Sciatic nerve (tissue), 2 donors: ENCODE measurements at regions not wholly inside any gene's neighbourhood (a gene's known extent, or its start where the extent isn't known, plus 50 kb on each side); places are given as distances from the start of the nearest gene placed in this dataset.

Experiments used
- ATAC-seq: fragments of 200-7000 bp; cut with Tn5 transposase; one replicate; pipeline ENCODE4 v1.9.1; 2020; ENCODE audit warnings: mild to moderate bottlenecking, moderate library complexity
- DNase-seq: peaks from one replicate; pipeline ENCODE4 v3.0.0-alpha.2; 2020; ENCODE audit warnings: low spot score
- intact Hi-C: fragments of 100-400 bp; cut with DNase I; formaldehyde crosslinking; loops from one replicate; pipeline ENCODE4 v1.14.2; 2022
- donor health status: DM: no; HTN: no; CAD: no.
- donor health status: DM: no; HTN: no; CAD: no.

DNA sequence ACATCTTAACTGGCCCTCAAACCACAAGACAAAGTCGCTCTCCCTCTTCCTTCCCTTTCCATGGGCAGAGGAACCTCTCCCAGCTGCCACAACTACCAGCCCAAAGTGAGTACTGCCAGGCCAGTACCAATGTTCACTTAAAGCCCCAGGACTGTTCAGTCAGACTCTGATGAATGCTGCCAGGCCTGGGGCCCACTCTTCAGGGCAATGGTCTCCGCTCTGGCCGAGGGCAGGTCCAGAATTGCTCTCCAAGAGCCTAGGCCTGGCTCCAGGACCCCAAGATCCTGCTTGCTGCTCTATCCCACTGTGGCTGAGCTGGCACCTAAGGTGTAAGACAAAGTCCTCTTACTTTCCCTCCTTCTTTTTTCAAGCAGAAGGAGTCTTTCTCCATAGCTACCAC, 790.9 kb downstream of the KLHL13 start:
- intact Hi-C loops, result no loop called here
- DNase-seq, result no peak
- no peak for ATAC-seq

DNA sequence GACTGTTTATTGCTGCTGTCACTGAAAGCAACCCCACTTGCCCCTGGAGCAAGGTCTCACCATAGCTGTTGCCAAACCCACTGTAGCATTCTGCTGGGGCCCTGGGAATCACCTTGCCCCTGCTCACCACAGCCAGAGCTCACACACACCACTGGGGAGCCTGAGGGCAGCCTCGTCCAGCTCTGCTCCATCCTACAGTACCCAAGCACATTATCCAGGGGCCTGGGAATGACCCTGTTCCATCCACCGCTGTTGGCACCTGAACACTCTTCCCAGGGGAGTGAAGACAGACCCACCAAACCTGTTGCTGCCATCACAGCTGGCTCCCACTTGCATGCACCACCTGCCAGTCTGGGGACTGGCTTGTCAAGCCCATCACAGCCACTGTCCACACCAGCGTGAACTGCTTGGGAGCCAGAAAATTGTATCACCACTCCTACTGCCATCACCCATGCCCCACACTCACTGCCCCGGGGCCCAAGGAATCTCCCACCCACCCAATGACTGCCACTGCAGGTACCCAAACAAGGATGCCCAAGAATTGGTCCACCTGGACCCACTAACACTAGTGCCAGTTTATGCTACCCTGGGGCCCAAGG, 811.3 kb downstream of the KLHL13 start:
- intact Hi-C loops, result no loop called here
- no peak for ATAC-seq

DNA sequence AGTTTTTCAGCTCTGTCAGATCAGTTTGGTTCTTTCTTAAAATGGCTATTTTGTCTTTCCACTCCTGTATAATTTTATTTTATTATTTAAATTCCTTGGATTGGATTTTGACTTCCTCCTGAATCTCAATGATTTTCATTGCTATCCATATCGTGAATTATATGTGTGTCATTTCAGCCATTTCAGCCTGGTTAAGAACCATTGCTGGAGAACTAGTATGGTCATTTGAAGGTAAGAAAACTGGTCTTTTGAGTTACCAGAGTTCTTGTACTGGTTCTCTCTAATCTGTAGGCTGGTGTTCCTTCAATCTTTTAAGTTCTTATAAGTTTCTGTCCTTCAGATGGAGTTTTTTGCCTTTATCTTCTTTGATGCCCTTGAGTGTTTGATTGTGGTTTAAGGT, 815.5 kb downstream of the KLHL13 start:
- intact Hi-C loops, result no loop called here
- DNase-seq (no peak), ATAC-seq (no peak)

More for the DNA sequence above, 811.3 kb downstream of the KLHL13 start:
- DNase-seq, result no peak

- DNase-seq (no peak), ATAC-seq (no peak)
- intact Hi-C loops, result no loop called here
Observed at GRCh38 chrX:117291760-117292159, 824.9 kb downstream of the KLHL13 start.

GRCh38 chrX:117274965-117275364, 812.2 kb upstream of the CT83 start:
- no peak for ATAC-seq
- intact Hi-C loops, result no loop called here

More at GRCh38 chrX:117274965-117275364, 812.2 kb upstream of the CT83 start:
- DNase-seq, result no peak
